ENCODE measurements at regions not wholly inside any gene's neighbourhood (a gene's known extent, or its start where the extent isn't known, plus 50 kb on each side); places are given as distances from the start of the nearest gene placed in this dataset.

- no peak for DNase-seq
Measured at GRCh38 chr1:57916041-57916440, 492.2 kb upstream of the DAB1 start.

- DNase-seq, result no peak
Measured at GRCh38 chr1:57911427-57911826, 487.6 kb upstream of the DAB1 start.

GRCh38 chr1:57910782-57911181, 486.9 kb upstream of the DAB1 start:
- DNase-seq, result no peak

GRCh38 chr1:57910305-57910704, 486.4 kb upstream of the DAB1 start:
- DNase-seq, result no peak

- DNase-seq, result no peak
Measured at GRCh38 chr1:57908147-57908890, 484.5 kb upstream of the DAB1 start.

GRCh38 chr1:57901208-57901919, 477.5 kb upstream of the DAB1 start:
- no peak for DNase-seq

- no peak for DNase-seq
Measured at GRCh38 chr1:57898531-57898930, 474.7 kb upstream of the DAB1 start.

- no peak for DNase-seq
Measured at GRCh38 chr1:57897581-57897980, 473.7 kb upstream of the DAB1 start.

GRCh38 chr1:57894315-57894714, 470.5 kb upstream of the DAB1 start:
- no peak for DNase-seq

- no peak for DNase-seq
Measured at GRCh38 chr1:57889676-57890320, 465.9 kb upstream of the DAB1 start.

- DNase-seq, result no peak
Measured at GRCh38 chr1:57887964-57888491, 464.2 kb upstream of the DAB1 start.

GRCh38 chr1:57886376-57886775, 462.5 kb upstream of the DAB1 start:
- DNase-seq, result no peak

- no peak for DNase-seq
Measured at GRCh38 chr1:57883642-57883995, 459.8 kb upstream of the DAB1 start.

- DNase-seq, result no peak
Measured at GRCh38 chr1:57882934-57883641, 459.2 kb upstream of the DAB1 start.

- DNase-seq, result no peak
Measured at GRCh38 chr1:57882072-57882471, 458.2 kb upstream of the DAB1 start.

- no peak for DNase-seq
Measured at GRCh38 chr1:57881639-57882038, 457.8 kb upstream of the DAB1 start.

GRCh38 chr1:57879700-57880099, 455.8 kb upstream of the DAB1 start:
- DNase-seq, result no peak

GRCh38 chr1:57874418-57874877, 450.6 kb upstream of the DAB1 start:
- DNase-seq, result no peak

GRCh38 chr1:57872913-57873312, 449.1 kb upstream of the DAB1 start:
- DNase-seq, result no peak

- no peak for DNase-seq
Measured at GRCh38 chr1:57868908-57869307, 445.0 kb upstream of the DAB1 start.

- no peak for DNase-seq
Measured at GRCh38 chr1:57868239-57868638, 444.4 kb upstream of the DAB1 start.

GRCh38 chr1:57866998-57867397, 443.1 kb upstream of the DAB1 start:
- no peak for DNase-seq
